Activated T-helper 1 cell treated with anti-CD3 and anti-CD28 coated beads, Interleukin-2, amount 50 U/mL, for 16 hours (primary cell): ENCODE measurements at regions not wholly inside any gene's neighbourhood (a gene's known extent, or its start where the extent isn't known, plus 50 kb on each side); places are given as distances from the start of the nearest gene placed in this dataset.
A peak's percentile ranks its signal among the peaks of the same experiment; 100 is the strongest.
"Not testable (repeated sequence)": the region's sequence is repeated elsewhere in the genome, so short reads cannot be mapped to it uniquely, and the experiment has no call there.

Source experiments
- DNase-seq, 2 donors: peaks; one replicate each; pipeline ENCODE4 v3.0.0-alpha.2; 2020; ENCODE audit warnings: low read depth in 1 of 2, low spot score in 1 of 2

DNA sequence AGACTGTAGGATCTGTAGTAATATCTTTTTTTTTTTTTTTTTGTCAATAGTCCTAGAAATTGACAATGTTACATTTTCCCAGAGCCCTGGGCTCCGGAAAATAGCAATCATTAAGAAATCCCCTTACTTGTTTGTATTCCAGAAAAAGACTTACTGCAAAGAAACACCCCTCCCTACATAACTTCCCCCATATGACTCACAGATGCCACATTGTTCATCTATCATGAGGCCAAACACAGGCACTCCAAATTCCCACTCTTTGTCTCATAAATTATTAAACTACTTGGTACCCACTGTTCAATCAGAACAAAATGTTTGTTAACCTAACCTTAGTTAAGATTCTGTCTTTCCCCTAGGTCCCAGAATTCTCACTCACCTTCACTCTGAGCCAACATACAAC is 53.5 kb downstream of the TEX51 start:
- DNase-seq, result no peak

DNA sequence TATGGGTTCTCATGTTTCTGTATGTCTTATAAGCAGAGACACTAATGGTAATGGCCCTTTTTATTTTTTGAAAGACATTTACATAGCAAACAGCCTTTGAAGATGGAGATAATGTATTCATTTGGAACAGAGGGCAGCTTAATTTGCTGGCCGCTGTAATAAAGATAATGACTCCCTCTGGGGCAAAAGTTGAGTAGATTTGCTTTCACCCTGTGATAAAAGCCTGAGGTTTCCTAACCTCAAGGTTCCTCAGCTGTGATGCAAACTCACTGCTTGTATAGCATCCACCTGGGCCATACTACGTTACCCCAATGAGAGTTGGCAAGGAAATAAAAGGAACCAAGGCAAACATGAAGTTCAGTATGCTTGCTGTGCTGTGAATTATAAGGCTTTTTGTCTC is 54.8 kb downstream of the TEX51 start:
- no peak for DNase-seq

DNA sequence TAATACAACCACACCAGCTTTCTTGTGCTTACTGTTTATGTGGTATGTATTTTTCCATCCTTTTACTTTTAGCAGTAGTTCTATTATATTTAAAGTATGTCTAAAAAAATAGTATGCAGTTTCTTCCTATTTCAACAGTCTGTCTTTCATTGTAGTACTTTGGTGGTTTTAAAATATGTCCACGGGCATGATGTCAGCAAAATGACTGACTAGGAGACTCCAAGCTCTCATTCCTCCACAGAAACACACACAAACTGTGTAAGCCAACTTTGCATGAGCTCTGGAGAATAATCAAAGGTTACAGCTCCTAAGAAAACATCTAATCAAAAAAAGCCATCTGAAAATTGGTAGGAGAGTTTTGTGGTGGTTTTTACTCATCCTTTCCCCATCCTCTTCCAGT is 56.1 kb downstream of the TEX51 start:
- DNase-seq, result no peak

DNA sequence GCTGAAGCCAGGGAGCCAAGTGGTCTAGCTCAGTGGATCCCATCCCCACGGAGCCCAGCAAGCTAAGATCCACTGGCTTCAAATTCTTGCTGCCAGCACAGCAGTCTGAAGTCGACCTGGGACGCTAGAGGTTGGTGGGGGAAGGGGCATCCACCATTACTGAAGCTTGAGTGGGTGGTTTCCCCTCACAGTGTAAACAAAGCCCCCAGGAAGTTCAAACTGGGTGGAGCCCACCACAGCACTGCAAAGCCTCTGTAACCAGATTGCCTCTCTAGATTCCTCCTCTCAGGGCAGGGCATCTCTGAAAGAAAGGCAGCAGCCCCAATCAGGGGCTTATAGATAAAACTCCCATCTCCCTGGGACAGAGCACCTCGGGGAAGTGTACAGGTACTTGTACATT is 58.1 kb downstream of the TEX51 start:
- not testable (repeated sequence) for DNase-seq

DNA sequence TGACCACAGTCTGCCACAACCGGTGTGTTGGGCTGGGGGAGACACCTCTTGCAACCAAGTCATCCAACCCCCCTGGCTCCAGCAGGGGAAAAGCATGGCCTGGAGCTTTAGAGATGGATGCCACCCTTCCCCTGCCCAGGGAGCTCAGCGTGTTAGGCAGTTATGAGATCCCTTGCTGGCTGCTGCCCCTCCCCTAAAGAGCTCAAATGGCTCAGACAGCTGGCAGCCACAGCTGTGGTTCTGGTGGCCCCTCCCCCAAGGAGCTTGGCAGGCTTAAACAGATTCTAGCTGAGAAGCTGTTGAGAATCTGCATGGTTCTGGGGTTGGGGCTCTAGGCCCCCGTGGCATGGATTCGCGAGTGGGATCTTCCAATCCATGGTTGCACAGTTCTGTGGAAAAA is 64.7 kb downstream of the TEX51 start:
- no peak for DNase-seq

DNA sequence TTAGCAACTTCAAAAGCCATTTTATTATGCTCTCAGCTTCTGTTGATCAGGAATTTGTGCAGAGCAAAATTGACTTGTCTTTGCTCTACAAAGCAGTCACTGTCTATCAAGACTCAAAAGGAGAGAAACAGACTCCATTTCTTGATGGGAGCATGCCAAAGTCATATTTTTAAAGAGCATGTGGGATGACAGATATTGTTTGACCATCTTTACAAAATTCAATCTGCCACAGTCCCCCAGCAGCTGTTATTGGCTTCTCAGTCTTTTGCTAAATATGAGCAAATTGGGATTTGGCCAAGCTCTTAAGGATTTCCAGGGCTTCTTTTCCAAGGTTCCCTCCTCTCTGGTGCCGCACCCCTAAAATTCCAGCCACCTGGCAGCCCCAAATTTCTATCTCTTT is 67.9 kb downstream of the TEX51 start:
- DNase-seq, result no peak

DNA sequence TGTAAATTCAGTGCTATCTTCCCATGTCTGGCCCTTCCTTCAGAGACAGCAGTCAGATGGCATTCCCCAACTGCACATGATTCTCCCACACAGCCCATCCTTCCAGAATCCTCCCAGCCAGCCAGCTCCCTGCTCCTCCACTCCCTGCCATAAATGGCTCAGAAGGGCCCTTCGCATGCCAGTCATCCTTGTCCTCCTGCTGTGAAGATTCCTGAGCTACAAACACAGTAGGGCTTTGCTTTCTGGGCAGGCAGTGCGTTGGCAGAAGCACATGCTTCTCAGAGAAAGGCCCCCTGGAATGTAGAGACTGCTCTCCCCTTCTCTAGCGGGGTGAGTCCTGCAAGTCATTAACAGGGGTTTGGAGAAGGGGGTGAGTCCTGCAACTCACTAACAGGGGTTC is 71.9 kb downstream of the TEX51 start:
- DNase-seq, result no peak

DNA sequence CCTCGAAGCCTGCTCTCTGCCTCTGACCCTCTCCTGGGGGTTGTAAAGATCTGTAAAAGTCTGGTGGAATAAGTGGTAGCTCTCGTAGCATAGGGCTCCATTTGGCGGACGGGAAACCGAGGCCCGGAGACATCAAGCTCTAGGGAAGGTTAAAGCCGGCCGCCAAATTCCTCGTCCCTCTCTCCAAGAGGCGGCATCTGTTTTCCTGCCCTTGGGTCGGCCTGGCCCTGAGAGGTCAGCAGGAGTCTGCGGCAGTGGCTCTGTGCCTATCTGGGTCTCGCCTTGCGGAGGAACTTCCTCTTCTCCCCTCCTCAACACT is 72.4 kb downstream of the TEX51 start:
- no peak for DNase-seq

DNA sequence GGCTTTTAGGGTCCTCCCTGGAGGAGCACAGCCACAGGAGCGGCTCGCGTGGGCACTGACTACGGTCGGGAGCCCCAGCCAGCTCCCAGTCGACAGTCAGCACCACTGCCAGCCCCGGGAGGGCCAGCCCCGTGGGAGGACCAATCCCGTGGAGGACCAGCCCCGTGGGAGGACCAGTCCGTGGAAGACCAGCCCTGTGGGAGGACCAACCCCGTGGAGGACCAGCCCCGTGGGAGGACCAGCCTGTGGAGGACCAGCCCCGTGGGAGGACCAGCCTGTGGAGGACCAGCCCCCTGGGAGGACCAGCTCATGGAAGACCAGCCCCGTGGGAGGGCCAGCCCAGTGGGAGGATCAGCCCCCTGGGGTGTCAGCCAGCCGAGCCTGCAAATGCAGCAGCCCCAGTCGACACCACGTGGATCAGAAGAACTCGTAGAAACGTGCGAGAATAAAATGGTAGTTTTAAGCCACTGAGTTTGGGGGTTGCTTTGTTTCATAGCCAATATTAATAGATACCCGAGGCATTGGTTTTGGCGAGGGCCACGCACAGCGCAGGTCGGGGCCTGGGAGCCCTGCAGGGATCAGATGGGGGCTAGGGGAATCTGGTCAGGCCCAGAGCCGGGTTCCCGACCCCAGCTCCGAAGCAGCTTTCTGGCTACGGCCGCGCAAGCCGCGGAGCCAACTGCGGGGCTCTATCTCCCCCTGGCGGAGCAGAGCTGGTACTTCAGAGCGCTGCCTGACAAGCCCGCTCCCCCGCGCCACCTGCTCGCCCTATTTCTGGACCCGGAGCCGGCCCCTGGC is 73.0 kb downstream of the TEX51 start:
- peak; percentile 27 to 40 for DNase-seq

DNA sequence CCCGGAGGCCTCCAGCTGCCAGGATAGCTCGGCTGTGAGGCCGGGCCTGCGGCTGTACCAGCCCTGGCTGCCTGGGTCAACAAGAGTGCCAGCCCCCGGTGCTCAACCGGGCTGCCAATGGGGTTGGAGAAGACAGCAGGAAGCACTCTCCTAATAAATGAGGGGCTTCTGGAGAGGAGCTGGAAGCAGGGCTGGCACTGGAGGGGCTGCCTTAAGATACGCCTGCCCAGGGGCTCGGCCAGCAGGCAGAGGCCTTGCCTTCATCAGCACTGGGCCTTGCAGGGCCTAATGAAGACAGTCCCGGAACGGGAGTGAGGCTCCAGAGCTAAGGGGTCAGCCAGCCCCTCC is 73.6 kb downstream of the TEX51 start:
- DNase-seq, result no peak

DNA sequence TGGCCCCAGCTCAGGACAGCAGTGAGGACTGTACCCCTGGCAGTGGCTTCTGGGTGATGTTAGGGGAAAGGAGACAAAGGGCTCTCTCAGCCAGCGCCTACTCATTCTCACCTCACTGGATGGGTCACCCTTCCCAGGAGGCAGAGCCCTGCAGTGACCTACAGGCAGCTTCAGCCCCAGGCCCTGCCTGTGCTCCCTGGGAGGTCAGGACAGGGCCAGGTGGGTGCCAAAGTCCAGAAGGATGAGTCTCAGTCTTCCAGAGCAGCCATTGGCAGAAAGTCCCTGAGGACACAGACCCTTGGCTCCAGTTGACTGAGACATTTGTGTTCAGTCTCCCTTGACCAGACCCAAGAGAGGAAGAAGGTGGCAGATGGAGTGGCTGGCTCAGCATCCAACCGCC is 75.1 kb downstream of the TEX51 start:
- no peak for DNase-seq

DNA sequence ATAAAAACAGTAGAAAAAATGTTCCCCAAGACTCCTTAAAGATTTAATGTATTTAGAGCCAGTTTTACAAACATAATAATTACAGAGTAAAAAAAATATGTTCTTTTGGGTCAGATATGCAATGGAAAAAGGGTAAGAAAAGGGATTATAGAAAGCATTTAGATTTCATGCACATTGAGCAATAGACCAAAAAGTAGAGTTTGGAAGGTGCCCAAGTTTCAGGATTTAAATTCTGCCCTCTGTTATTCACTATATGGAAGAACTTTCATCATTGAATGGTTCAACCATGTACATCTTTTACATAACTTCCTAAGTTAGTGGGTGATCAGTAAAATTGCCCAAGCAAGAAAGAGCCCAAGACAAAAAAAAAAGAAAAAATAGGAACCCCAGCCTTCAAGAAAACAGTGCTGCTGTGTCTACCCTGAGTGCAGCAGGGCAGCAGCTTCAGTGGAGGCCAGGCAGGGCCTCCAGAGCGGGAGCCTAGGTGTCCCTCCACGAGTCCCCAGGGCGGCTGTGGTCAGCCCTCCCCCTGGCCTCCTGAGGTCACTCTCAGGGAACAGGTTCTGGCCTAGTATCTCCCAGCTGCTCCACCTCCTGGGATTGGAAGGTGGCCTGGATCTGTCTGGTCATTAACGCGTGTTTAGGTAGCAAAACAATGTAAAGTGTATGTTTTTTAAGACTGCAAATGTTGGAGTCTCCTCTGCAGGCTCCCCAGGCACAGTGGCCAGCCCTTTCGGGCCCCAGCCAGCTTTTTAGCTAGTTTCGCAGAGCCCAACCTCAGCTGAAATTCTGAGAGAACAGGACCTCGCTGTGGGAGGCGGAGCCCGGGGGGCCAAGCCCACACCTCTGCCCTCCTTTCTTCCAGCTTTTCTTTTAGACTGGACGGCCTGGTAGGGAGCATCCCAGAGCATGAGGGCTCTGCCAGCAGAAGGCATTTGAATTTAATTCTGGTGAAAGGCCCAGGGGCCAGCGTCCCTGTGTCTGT is 77.3 kb downstream of the TEX51 start:
- no peak for DNase-seq

DNA sequence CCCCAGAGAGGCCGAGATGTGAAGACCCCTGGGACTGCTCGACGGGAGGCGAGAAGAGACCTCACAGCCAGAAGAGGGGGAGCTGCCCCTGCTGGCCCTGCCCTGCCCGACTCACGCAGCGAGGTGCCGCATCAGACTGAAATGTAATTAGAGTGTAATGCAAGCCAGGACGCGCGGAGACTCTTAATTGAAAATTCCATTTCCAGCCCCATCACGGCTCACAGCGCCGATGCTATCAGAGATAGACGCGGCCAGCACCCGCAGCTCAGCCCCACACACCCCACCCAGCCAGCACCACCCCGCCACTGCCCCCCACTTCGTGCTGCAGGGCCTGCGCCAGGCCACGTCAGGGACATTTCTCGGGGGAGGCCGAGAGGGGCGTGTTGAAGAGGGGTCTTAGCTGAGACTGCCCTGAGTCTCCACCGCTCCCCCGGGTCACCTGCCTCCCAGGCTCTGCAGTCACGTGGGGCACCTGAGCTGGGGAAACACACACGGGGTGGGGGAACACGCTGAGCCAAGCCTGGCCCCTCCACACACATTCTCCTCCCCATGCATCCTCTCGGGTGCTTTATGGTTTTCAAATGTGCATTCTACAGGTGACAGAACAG is 78.1 kb downstream of the TEX51 start:
- DNase-seq, result no peak

DNA sequence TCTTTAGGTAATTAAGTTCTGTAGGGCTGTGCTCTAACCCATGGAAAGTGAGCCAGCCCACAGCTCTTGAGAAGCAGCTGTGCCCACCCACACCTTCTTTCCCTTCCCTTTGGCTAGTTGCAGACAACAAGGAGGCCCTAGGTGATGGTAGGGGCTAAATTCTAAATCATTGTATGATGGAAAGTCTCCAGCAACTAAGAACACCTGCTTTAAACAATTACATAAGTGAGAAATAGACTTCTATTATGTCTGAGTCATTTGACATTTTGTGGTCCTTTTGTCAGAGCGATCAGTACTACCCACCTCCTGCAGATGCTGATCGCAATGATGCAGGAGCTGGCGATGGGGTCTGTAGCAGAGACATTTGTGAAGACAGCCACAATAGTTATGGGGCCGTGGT is 79.6 kb downstream of the TEX51 start:
- DNase-seq, result no peak

DNA sequence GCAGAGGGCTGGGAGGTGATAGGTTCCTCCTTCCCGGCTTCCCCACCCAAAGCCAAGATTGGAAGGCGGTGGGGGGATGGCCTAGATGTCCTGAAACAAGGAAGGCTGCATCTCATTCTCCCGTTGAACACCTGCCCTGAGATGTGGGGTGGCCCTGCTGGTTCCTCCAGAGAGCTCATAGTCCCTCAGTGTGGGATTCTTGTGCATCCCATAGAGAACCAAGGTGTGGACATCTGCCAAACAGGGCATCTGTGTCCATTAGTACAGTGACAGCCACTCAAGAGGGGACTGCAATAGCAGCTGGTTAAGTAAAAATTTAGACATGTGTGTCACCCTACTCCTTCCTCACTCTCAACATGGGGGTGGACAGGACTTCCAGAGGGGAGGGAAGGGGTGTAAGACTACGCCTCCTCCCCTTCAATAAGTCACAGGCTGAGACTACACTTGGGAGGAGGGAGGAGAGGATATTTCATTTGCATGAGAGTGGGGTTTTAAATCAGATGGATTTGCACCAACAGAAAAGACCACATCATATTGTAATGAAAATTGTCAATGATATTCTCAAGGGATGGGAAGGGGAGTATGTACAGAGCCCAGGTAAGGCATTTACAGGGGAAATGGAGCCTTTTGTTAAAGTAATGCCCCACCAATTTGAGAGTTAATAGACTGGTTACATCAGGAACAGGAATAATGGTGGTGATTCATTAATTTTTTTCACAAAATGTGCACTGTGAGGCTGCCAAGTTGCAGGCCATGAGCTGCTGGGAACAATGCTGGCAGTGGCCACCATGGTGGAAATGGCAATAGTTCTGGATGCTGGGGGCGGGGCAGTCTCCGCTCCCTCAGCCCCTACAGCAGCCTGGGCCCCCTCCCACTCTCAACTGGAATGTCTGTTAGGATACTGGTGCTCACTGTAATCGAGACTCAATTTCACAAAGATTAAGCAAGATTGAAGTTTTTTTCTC is 80.6 kb downstream of the TEX51 start:
- DNase-seq, result no peak

DNA sequence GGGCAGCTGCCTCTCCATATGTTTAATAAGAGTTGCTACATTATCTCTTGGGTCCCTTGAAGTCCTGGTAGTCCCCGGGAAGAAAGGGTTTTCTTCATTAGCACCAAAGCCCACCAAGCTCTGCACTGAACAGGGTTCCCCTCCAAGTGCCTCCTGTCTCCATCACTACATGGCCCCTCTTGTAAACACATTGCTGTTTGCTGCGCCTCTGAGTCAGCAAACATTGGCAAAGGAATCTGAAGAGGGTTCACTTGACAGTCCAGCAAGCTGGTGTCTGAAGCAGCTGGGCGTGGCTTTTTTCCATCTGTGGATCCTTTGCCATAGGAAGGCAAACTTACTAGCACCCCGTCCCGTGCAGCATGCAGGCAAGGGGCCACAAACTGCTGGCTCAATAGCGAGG is 82.8 kb downstream of the TEX51 start:
- no peak for DNase-seq

DNA sequence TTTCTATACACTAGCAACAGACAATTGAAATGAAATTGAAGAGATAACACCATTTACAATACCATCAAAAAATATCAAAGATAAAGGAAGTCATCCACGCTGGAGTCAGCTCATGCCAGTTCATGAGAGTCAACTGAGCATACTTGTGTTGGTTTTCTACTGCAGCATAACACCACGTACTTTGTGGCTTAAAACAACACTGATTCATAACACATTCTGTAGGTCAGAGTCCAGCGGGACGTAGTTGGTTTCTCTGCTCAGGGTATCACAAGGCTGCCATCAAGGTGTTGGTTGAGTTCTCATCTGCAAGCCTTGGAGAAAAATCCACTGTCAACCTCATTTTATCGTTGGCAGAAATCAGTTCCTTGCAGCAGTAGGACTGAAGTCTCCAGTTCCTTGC is 84.2 kb downstream of the TEX51 start:
- DNase-seq, result no peak

DNA sequence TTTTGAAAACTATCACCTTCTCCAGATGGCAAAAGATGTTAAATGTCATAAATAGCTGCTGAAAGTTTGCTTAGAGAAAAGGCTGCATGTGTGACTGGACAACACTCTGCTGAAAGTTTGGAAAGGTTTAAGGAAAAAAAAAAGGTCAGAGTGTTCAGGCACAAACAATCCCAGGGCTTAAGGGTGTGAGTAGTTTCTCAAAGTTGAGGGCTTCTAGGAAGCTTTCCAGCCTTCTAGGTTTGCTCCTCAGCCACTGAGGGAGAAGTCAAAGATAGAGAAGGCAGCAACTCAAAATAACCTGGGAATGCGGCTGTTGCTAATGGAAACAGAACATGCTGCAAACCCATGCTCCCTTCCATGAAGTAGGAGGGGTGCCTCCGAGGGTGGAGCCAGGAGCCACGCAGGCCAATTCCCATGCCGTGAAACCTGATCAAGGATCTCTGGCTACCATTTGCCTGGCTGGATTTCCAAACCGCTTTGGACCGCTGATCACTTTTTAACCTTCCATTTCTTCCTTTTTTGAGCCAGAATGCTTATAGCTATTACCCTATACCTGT is 88.0 kb downstream of the TEX51 start:
- DNase-seq, result no peak

DNA sequence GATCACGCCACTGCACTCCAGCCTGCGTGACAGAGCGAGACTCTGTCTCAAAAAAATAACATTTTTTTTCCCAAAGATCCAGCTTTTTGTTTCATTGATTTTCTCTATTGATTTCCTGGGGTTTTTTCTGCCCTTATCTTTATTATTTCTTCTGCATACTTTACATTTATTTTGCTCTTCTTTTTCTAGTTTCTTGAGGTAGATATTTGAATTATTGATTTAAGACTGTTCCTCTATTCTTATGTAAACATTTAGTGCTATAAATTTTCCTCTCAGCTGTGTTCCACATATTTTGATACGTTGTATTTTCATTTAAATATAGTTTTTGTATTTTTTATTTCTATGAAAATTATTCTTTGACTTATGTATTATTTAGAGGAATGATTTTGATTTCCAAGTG is 89.8 kb downstream of the TEX51 start:
- no peak for DNase-seq

DNA sequence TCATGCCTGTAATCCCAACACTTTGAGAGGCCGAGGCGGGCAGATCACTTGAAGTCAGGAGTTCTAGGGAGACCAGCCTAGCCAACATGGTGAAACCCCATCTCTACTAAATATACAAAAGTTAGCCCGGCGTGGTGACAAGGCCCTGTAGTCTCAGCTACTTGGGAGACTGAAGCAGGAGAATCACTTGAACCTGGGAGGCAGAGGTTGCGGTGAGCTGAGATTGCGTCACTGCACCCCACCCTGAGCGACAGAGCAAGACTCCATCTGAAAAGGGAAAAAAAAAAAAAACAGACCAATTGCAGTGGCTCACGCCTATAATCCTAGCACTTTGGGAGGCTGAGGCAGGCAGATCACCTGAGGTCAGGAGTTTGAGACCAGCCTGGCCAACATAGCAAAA is 90.4 kb downstream of the TEX51 start:
- not testable (repeated sequence) for DNase-seq

DNA sequence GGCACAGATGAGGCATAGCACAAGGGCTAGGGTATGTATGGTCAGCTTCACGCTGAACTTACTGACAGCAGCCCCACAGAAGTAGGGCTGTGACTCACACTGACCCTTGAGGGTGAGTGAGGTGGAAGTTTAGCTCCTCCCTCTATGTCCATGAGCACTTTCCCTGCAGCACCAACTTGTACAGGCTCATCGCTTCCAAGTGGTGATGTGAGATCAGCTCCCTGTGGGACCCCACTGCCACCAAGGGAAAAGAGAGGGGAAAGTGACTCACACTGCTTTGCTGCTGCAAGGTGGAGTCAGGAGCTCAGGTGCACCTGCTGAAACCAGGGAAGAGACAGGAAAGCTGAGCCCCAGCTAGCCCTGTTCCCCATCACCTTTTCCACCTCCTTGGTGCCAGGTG is 91.5 kb downstream of the TEX51 start:
- no peak for DNase-seq
